Panc1 (cell line): ENCODE measurements at regions not wholly inside any gene's neighbourhood (a gene's known extent, or its start where the extent isn't known, plus 50 kb on each side); places are given as distances from the start of the nearest gene placed in this dataset.

Source experiments
- CTCF ChIP-seq: fragments of 450-650 bp; IDR thresholded peaks from 2 replicates; pipeline ENCODE4 v1.5.1; 2017; ENCODE audit warnings: mild to moderate bottlenecking
- POLR2AphosphoS5 ChIP-seq: IDR thresholded peaks from 2 replicates; pipeline ENCODE4 v1.6.1; 2012; ENCODE audit warnings: mild to moderate bottlenecking, low read depth, low read length, moderate library complexity
- REST ChIP-seq, 2 experiments: IDR thresholded peaks; 2 replicates each; pipeline ENCODE4 v1.6.1; 2011 to 2012; ENCODE audit warnings: low read depth in 2 of 2, control low read depth in 1 of 2, low read length in 1 of 2, mild to moderate bottlenecking in 1 of 2, moderate library complexity in 1 of 2; ENCODE audit not compliant: insufficient read depth in 1 of 2
- SIN3A ChIP-seq: IDR thresholded peaks from 2 replicates; pipeline ENCODE4 v1.6.1; 2012; ENCODE audit warnings: low read depth, mild to moderate bottlenecking, low read length, moderate library complexity, borderline replicate concordance; ENCODE audit not compliant: insufficient read depth

GRCh38 chr4:71210823-71211222, 128.0 kb upstream of the SLC4A4 start:
- TF ChIP-seq SIN3A (no peak), CTCF (no peak), REST (IDR thresholded peaks at IDR 0.05; ENCODE audit: insufficient read depth in 1 of 2, low read depth in 2 of 2, low read length in 1 of 2) (no peak), POLR2AphosphoS5 (no peak)
